Muscle layer of duodenum (tissue), 2 donors: ENCODE measurements at regions not wholly inside any gene's neighbourhood (a gene's known extent, or its start where the extent isn't known, plus 50 kb on each side); places are given as distances from the start of the nearest gene placed in this dataset.

Experiments used
- H3K27ac ChIP-seq: one replicate; pipeline ENCODE4 v1.7.0; 2013; ENCODE audit warnings: mild to moderate bottlenecking, low read length
- H3K27me3 ChIP-seq: one replicate; pipeline ENCODE4 v1.7.0; 2013; ENCODE audit warnings: low read depth, mild to moderate bottlenecking, control low read depth, low read length
- H3K36me3 ChIP-seq, 2 donors: one replicate each; pipeline ENCODE4 v1.7.0; 2013; ENCODE audit warnings: low read length in 2 of 2, control low read depth in 1 of 2, mild to moderate bottlenecking in 1 of 2; ENCODE audit not compliant: insufficient read depth in 2 of 2, control insufficient read depth in 1 of 2
- H3K4me1 ChIP-seq, 2 donors: one replicate each; pipeline ENCODE4 v1.7.0; 2013; ENCODE audit warnings: low read length in 2 of 2, mild to moderate bottlenecking in 2 of 2, control low read depth in 1 of 2, moderate library complexity in 1 of 2; ENCODE audit not compliant: insufficient read depth in 2 of 2, control insufficient read depth in 1 of 2
- H3K4me3 ChIP-seq, 2 donors: one replicate each; pipeline ENCODE4 v1.7.0; 2013; ENCODE audit warnings: low read length in 2 of 2, low read depth in 1 of 2, mild to moderate bottlenecking in 1 of 2
- H3K9me3 ChIP-seq, 2 donors: one replicate each; pipeline ENCODE4 v1.7.0; 2013; ENCODE audit warnings: low read length in 2 of 2, control low read depth in 1 of 2, mild to moderate bottlenecking in 1 of 2; ENCODE audit not compliant: control insufficient read depth in 1 of 2
- donor health status: healthy.

- H3K9me3 ChIP-seq: no peaks in the 10 kb centered on the region
Measured at GRCh38 chr5:4081059-4081458, 485.4 kb downstream of the IRX1 start.

GRCh38 chr5:4081466-4081865 lies 485.8 kb downstream of the IRX1 start:
- Histone ChIP-seq H3K4me3 (no peak overlapping the region), H3K36me3 (no peaks in the 10 kb centered on the region), H3K4me1 (no peaks in the 10 kb centered on the region), H3K27ac (no peak overlapping the region), H3K9me3 (no peaks in the 10 kb centered on the region), H3K27me3 (no peaks in the 10 kb centered on the region)

More at GRCh38 chr5:4081059-4081458, 485.4 kb downstream of the IRX1 start:
- Histone ChIP-seq H3K27ac (no peak overlapping the region), H3K4me3 (no peak overlapping the region), H3K27me3 (no peaks in the 10 kb centered on the region), H3K36me3 (no peaks in the 10 kb centered on the region), H3K4me1 (no peaks in the 10 kb centered on the region)

- no peaks in the 10 kb centered on the region for H3K4me1 ChIP-seq
- no peaks in the 10 kb centered on the region for H3K9me3 ChIP-seq
- no peaks in the 10 kb centered on the region for H3K27me3 ChIP-seq
- no peak overlapping the region for H3K27ac ChIP-seq
- no peaks in the 10 kb centered on the region for H3K36me3 ChIP-seq
- no peak overlapping the region for H3K4me3 ChIP-seq
Measured at GRCh38 chr5:4082966-4083564, 487.4 kb downstream of the IRX1 start.

- no peak overlapping the region for H3K27ac ChIP-seq
- no peaks in the 10 kb centered on the region for H3K9me3 ChIP-seq
- no peak overlapping the region for H3K4me3 ChIP-seq
- H3K36me3 ChIP-seq: no peaks in the 10 kb centered on the region
- no peaks in the 10 kb centered on the region for H3K27me3 ChIP-seq
- no peaks in the 10 kb centered on the region for H3K4me1 ChIP-seq
Measured at GRCh38 chr5:4083591-4084337, 488.1 kb downstream of the IRX1 start.

- no peaks in the 10 kb centered on the region for H3K9me3 ChIP-seq
- no peaks in the 10 kb centered on the region for H3K36me3 ChIP-seq
- H3K4me1 ChIP-seq: no peaks in the 10 kb centered on the region
- H3K4me3 ChIP-seq: no peak overlapping the region
- no peak overlapping the region for H3K27ac ChIP-seq
- no peaks in the 10 kb centered on the region for H3K27me3 ChIP-seq
Measured at GRCh38 chr5:4086081-4086480, 490.4 kb downstream of the IRX1 start.

GRCh38 chr5:4087110-4087509 lies 491.5 kb downstream of the IRX1 start:
- Histone ChIP-seq H3K27ac (no peak overlapping the region), H3K9me3 (no peaks in the 10 kb centered on the region), H3K36me3 (no peaks in the 10 kb centered on the region), H3K4me1 (no peaks in the 10 kb centered on the region), H3K4me3 (no peak overlapping the region), H3K27me3 (no peaks in the 10 kb centered on the region)

- no peaks in the 10 kb centered on the region for H3K36me3 ChIP-seq
- H3K9me3 ChIP-seq: no peaks in the 10 kb centered on the region
- H3K27me3 ChIP-seq: no peaks in the 10 kb centered on the region
- no peaks in the 10 kb centered on the region for H3K4me1 ChIP-seq
- no peak overlapping the region for H3K27ac ChIP-seq
- no peak overlapping the region for H3K4me3 ChIP-seq
Measured at GRCh38 chr5:4089087-4089486, 493.5 kb downstream of the IRX1 start.

GRCh38 chr5:4093236-4093635 lies 497.6 kb downstream of the IRX1 start:
- Histone ChIP-seq H3K36me3 (no peaks in the 10 kb centered on the region), H3K9me3 (no peaks in the 10 kb centered on the region)

GRCh38 chr5:4093970-4094369 lies 498.3 kb downstream of the IRX1 start:
- no peak overlapping the region for H3K4me3 ChIP-seq
- H3K27me3 ChIP-seq: no peaks in the 10 kb centered on the region
- no peak overlapping the region for H3K27ac ChIP-seq
- H3K9me3 ChIP-seq: no peaks in the 10 kb centered on the region
- no peaks in the 10 kb centered on the region for H3K4me1 ChIP-seq
- H3K36me3 ChIP-seq: no peaks in the 10 kb centered on the region

More at GRCh38 chr5:4093236-4093635, 497.6 kb downstream of the IRX1 start:
- Histone ChIP-seq H3K4me3 (no peak overlapping the region), H3K27ac (no peak overlapping the region), H3K4me1 (no peaks in the 10 kb centered on the region), H3K27me3 (no peaks in the 10 kb centered on the region)

GRCh38 chr5:4095918-4096630 lies 500.4 kb downstream of the IRX1 start:
- Histone ChIP-seq H3K36me3 (no peaks in the 10 kb centered on the region), H3K27me3 (no peaks in the 10 kb centered on the region), H3K27ac (no peak overlapping the region), H3K4me3 (no peak overlapping the region), H3K9me3 (no peaks in the 10 kb centered on the region), H3K4me1 (no peaks in the 10 kb centered on the region)

GRCh38 chr5:4097199-4097598 lies 501.6 kb downstream of the IRX1 start:
- Histone ChIP-seq H3K27me3 (no peaks in the 10 kb centered on the region), H3K4me3 (no peak overlapping the region), H3K27ac (no peak overlapping the region), H3K4me1 (no peaks in the 10 kb centered on the region), H3K9me3 (no peaks in the 10 kb centered on the region), H3K36me3 (no peaks in the 10 kb centered on the region)
